IMR-90 (cell line): ENCODE measurements at regions not wholly inside any gene's neighbourhood (a gene's known extent, or its start where the extent isn't known, plus 50 kb on each side); places are given as distances from the start of the nearest gene placed in this dataset.

Experiments used
- ATAC-seq: fragments of 200-7000 bp; cut with Tn5 transposase; 2 replicates; pipeline ENCODE4 v1.9.1; 2020; ENCODE audit warnings: low read depth, mild to moderate bottlenecking, moderate library complexity
- BruUV-seq: library from RNA; stranded (reverse); fragments of 400-500 nt; replicated peaks from 2 replicates; lab custom pipeline; 2021; lab: Mats Ljungman, UMichigan
- CTCF ChIA-PET: fragments of 300-600 bp; formaldehyde crosslinking; extraction: SDS; loops from one replicate; lab custom pipeline; 2021; ENCODE audit warnings: antibody characterized with exemption; lab: Yijun Ruan, JAX
- POLR2A ChIA-PET: fragments of 300-600 bp; sonication (Branson Sonifier 250); formaldehyde crosslinking; loops from one replicate; lab custom pipeline; 2022; ENCODE audit warnings: antibody characterized with exemption; ENCODE audit not compliant: unreplicated experiment; lab: Charles Lee
- DNase-seq: peaks from one replicate; pipeline ENCODE4 v3.0.0; 2013
- H2AFZ ChIP-seq: replicated peaks from 2 replicates; pipeline ENCODE3; 2013; ENCODE audit warnings: low read length, mild to moderate bottlenecking; ENCODE audit not compliant: poor library complexity
- H2AK5ac ChIP-seq: 2 replicates; pipeline ENCODE4 v1.6.1; 2013; ENCODE audit warnings: low read depth, low read length, inconsistent platforms
- H2AK9ac ChIP-seq: replicated peaks from 2 replicates; pipeline ENCODE3; 2013; ENCODE audit warnings: mild to moderate bottlenecking, low read depth, low read length, moderate library complexity; ENCODE audit not compliant: poor library complexity
- H2BK120ac ChIP-seq: 2 replicates; pipeline ENCODE4 v1.6.1; 2013; ENCODE audit warnings: low read depth, low read length, inconsistent platforms
- H2BK15ac ChIP-seq: 3 replicates; pipeline ENCODE4 v1.6.1; 2013; ENCODE audit warnings: low read depth, low read length, inconsistent platforms
- H2BK20ac ChIP-seq: 2 replicates; pipeline ENCODE4 v1.6.1; 2013; ENCODE audit warnings: low read depth, mild to moderate bottlenecking, inconsistent platforms, low read length, moderate library complexity
- H2BK5ac ChIP-seq: 2 replicates; pipeline ENCODE4 v1.6.1; 2013; ENCODE audit warnings: mild to moderate bottlenecking, low read depth, low read length, inconsistent platforms; ENCODE audit not compliant: poor library complexity, severe bottlenecking
- H3K14ac ChIP-seq: replicated peaks from 2 replicates; pipeline ENCODE4 v1.6.1; 2013; ENCODE audit warnings: low read depth, low read length, inconsistent platforms
- H3K18ac ChIP-seq: 2 replicates; pipeline ENCODE4 v1.6.1; 2013; ENCODE audit warnings: low read depth, low read length, control low read depth
- H3K23ac ChIP-seq: 2 replicates; pipeline ENCODE4 v1.6.1; 2013; ENCODE audit warnings: low read depth, low read length, inconsistent platforms
- H3K27ac ChIP-seq: 2 replicates; pipeline ENCODE4 v1.5.1; 2013; ENCODE audit warnings: mild to moderate bottlenecking, control low read depth, low read length; ENCODE audit not compliant: insufficient read depth
- H3K27me3 ChIP-seq: 2 replicates; pipeline ENCODE4 v1.6.1; 2013; ENCODE audit warnings: low read length; ENCODE audit not compliant: control insufficient read depth, insufficient read depth
- H3K36me3 ChIP-seq: 2 replicates; pipeline ENCODE4 v1.6.1; 2013; ENCODE audit warnings: low read length, mixed read lengths; ENCODE audit not compliant: control insufficient read depth, insufficient read depth
- H3K4ac ChIP-seq: 2 replicates; pipeline ENCODE4 v1.6.1; 2013; ENCODE audit warnings: low read depth, low read length, inconsistent platforms
- H3K4me1 ChIP-seq: 2 replicates; pipeline ENCODE4 v1.6.1; 2013; ENCODE audit warnings: low read length, mixed read lengths; ENCODE audit not compliant: control insufficient read depth, insufficient read depth
- H3K4me2 ChIP-seq: 2 replicates; pipeline ENCODE4 v1.6.1; 2013; ENCODE audit warnings: low read depth, mild to moderate bottlenecking, control low read depth, low read length, moderate library complexity
- H3K4me3 ChIP-seq: 2 replicates; pipeline ENCODE4 v1.5.1; 2013; ENCODE audit warnings: low read depth, mild to moderate bottlenecking, control low read depth, low read length, moderate library complexity; ENCODE audit not compliant: insufficient read depth
- H3K56ac ChIP-seq: 2 replicates; pipeline ENCODE4 v1.6.1; 2013; ENCODE audit warnings: low read length, inconsistent platforms; ENCODE audit not compliant: insufficient read depth; ENCODE audit errors: extremely low read depth
- H3K79me1 ChIP-seq, 2 experiments: 2 replicates each; pipeline ENCODE4 v1.6.1; 2013; ENCODE audit warnings: low read length in 2 of 2, inconsistent platforms in 1 of 2, low read depth in 1 of 2
- H3K9ac ChIP-seq: 2 replicates; pipeline ENCODE4 v1.6.1; 2013; ENCODE audit warnings: low read depth, low read length, control low read depth
- H3K9me1 ChIP-seq: 2 replicates; pipeline ENCODE4 v1.6.1; 2013; ENCODE audit warnings: low read length, inconsistent platforms; ENCODE audit not compliant: insufficient read depth
- H3K9me3 ChIP-seq: 2 replicates; pipeline ENCODE4 v1.6.1; 2013; ENCODE audit warnings: low read length; ENCODE audit not compliant: control insufficient read depth, insufficient read depth
- H4K20me1 ChIP-seq: 2 replicates; pipeline ENCODE4 v1.6.1; 2013; ENCODE audit warnings: low read length, inconsistent platforms; ENCODE audit not compliant: insufficient read depth
- H4K5ac ChIP-seq: 2 replicates; pipeline ENCODE4 v1.6.1; 2013; ENCODE audit warnings: mild to moderate bottlenecking, low read depth, low read length, control low read depth
- H4K8ac ChIP-seq, 2 experiments: 2 replicates each; pipeline ENCODE4 v1.6.1; 2013; ENCODE audit warnings: low read depth in 2 of 2, low read length in 2 of 2, control low read depth in 1 of 2, inconsistent platforms in 1 of 2
- H4K91ac ChIP-seq: 2 replicates; pipeline ENCODE4 v1.6.1; 2013; ENCODE audit warnings: low read depth, low read length, inconsistent platforms; ENCODE audit not compliant: insufficient read depth
- BHLHE40 ChIP-seq: fragments of 150-350 bp; IDR thresholded peaks from 2 replicates; pipeline ENCODE4 v1.6.1; 2016; ENCODE audit warnings: mild to moderate bottlenecking, low read depth, low read length
- MAZ ChIP-seq: IDR thresholded peaks from 2 replicates; pipeline ENCODE4 v1.6.1; 2012; ENCODE audit warnings: low read depth, mild to moderate bottlenecking, low read length, improper control_type of control experiment, moderate library complexity, borderline replicate concordance
- NFE2L2 ChIP-seq: fragments of 150-350 bp; IDR thresholded peaks from 2 replicates; pipeline ENCODE4 v1.6.1; 2016; ENCODE audit warnings: low read depth, mild to moderate bottlenecking, low read length
- POLR2A ChIP-seq: IDR thresholded peaks from 2 replicates; pipeline ENCODE4 v1.6.1; 2012; ENCODE audit warnings: mild to moderate bottlenecking, low read depth, low read length
- RAD21 ChIP-seq: IDR thresholded peaks from 2 replicates; pipeline ENCODE4 v1.6.1; 2012; ENCODE audit warnings: low read length, improper control_type of control experiment
- RCOR1 ChIP-seq: IDR thresholded peaks from 2 replicates; pipeline ENCODE4 v1.6.1; 2012; ENCODE audit warnings: mild to moderate bottlenecking, low read length, improper control_type of control experiment; ENCODE audit not compliant: insufficient replicate concordance
- RFX5 ChIP-seq: IDR thresholded peaks from 2 replicates; pipeline ENCODE4 v1.8.0; 2012; ENCODE audit warnings: low read depth, mild to moderate bottlenecking, low read length, moderate library complexity
- USF2 ChIP-seq: fragments of 150-350 bp; IDR thresholded peaks from 2 replicates; pipeline ENCODE4 v1.6.1; 2017; ENCODE audit warnings: mild to moderate bottlenecking, antibody characterized with exemption, low read length, low read depth
- WGBS, 2 experiments: methylation state at CpG; one replicate each; pipeline versions ENCODE4 v1.1.5 to v1.1.7; 2013; ENCODE audit warnings: missing lambda C conversion rate in 2 of 2; ENCODE audit not compliant: insufficient read length in 1 of 2; ENCODE audit errors: extremely low coverage in 2 of 2; 5-methylcytosine and 5-hydroxymethylcytosine counted together
- dilution Hi-C: fragments of 300-500 bp; cut with HindIII; formaldehyde crosslinking; loops from one replicate; pipeline ENCODE4 v1.14.3; 2018; ENCODE audit warnings: low sequenced_read_pairs; ENCODE audit not compliant: unreplicated experiment
- in situ Hi-C: fragments of 300-500 bp; cut with MboI; formaldehyde crosslinking; loops from 3 replicates; pipeline ENCODE4 v1.14.3; 2019; ENCODE audit warnings: low sequenced_read_pairs, inconsistent platforms, mixed read lengths
- intact Hi-C: fragments of 100-400 bp; cut with micrococcal nuclease; formaldehyde crosslinking; loops from 2 replicates; pipeline ENCODE4 v1.10.0; 2022

DNA sequence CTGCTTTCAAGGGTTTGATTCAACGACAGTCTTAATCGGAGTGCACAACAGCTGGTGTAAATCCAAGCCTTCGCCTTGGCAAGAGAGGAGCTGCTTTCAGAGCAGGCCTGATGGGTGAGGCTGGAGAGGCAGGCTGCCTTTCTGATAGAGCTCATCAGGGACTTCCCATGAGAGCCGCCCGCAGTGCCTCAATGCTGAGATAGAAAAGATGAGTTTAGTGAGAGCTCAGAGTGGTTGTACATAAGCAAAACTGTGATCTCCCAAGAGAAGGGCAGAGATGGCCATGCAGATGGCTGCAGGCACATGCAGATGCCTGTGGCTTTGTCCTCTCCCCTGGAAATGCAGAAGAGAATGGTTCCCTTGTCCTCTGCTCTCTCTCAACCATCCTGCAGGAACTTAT, 122.1 kb downstream of the ARL4C start:
- H4K8ac ChIP-seq, result no peak overlapping the region
- no peaks in the 10 kb centered on the region for H3K9me3 ChIP-seq
- in situ Hi-C loops, result no loop called here
- H3K79me1 ChIP-seq, result no peaks in the 10 kb centered on the region
- CTCF ChIA-PET, result interaction anchor here (0.6 kb wide), 1 partner anchor 26 kb away, joined by 3 read pairs; no protein-coding TSS in a partner anchor
- WGBS, 2 experiments, result no CpG with 5 or more reads among the region's 5 CpGs
- TF ChIP-seq RCOR1 (no peak), USF2 (no peak), RAD21 (no peak), BHLHE40 (no peak), NFE2L2 (no peak), RFX5 (no peak), MAZ (no peak), POLR2A (no peak)
- H3K27ac ChIP-seq, result no peak overlapping the region
- ATAC-seq (no peak; the same call in 1 of the 2 replicates), DNase-seq (no peak)
- peak overlapping the region; percentile 9; the same call in 1 of the 2 replicates for H3K14ac ChIP-seq
- no peak overlapping the region for H3K18ac ChIP-seq
- H3K9ac ChIP-seq, result no peak overlapping the region
- H4K20me1 ChIP-seq, result no peaks in the 10 kb centered on the region
- no peak overlapping the region for H2BK5ac ChIP-seq
- H3K23ac ChIP-seq, result no peak overlapping the region
- BruUV-seq, result no TSS peak
- no peak overlapping the region for H2BK120ac ChIP-seq
- no peak overlapping the region for H2BK20ac ChIP-seq
- no peak overlapping the region for H4K5ac ChIP-seq
- no peak overlapping the region for H2AK9ac ChIP-seq
- dilution Hi-C loops, result no loop called here
- intact Hi-C loops, result no loop called here
- no peaks in the 10 kb centered on the region for H3K36me3 ChIP-seq
- H2AFZ ChIP-seq, result peak overlapping the region; percentile 47
- H3K4me1 ChIP-seq, result peaks cover 4% of the 10 kb centered on the region; the same call in 1 of the 2 replicates
- H4K91ac ChIP-seq, result no peak overlapping the region
- H2AK5ac ChIP-seq, result no peak overlapping the region
- POLR2A ChIA-PET, result no interaction called here
- no peak overlapping the region for H3K4me2 ChIP-seq
- H3K27me3 ChIP-seq, result no peaks in the 10 kb centered on the region
- no peak overlapping the region for H3K4me3 ChIP-seq
- H3K9me1 ChIP-seq, result no peaks in the 10 kb centered on the region
- H2BK15ac ChIP-seq, result no peak overlapping the region
- H3K4ac ChIP-seq, result no peak overlapping the region
- H3K56ac ChIP-seq, result no peak overlapping the region
